GM06990 (cell line): ENCODE measurements at regions not wholly inside any gene's neighbourhood (a gene's known extent, or its start where the extent isn't known, plus 50 kb on each side); places are given as distances from the start of the nearest gene placed in this dataset.

Experiments used
- DNase-seq: peaks from one replicate; pipeline ENCODE4 v3.0.0-alpha.2; 2011; ENCODE audit not compliant: insufficient read length; ENCODE audit errors: extremely low read depth
- H3K27me3 ChIP-seq: replicated peaks from 2 replicates; pipeline ENCODE4 v1.6.0; 2011; ENCODE audit warnings: low read length; ENCODE audit not compliant: control insufficient read depth, insufficient read depth
- H3K36me3 ChIP-seq: 2 replicates; pipeline ENCODE4 v1.5.1; 2011; ENCODE audit warnings: low read length; ENCODE audit not compliant: control insufficient read depth, insufficient read depth
- H3K4me3 ChIP-seq: replicated peaks from 2 replicates; pipeline ENCODE4 v1.5.1; 2011; ENCODE audit warnings: low read depth, mild to moderate bottlenecking, control low read depth, low read length
- TF ChIP-seq, protein P1 (sequence below): IDR thresholded peaks from 2 replicates; pipeline ENCODE4 v1.5.1; 2011; ENCODE audit warnings: low read length, control low read depth, mild to moderate bottlenecking, inconsistent platforms; ENCODE audit not compliant: insufficient read depth, poor library complexity, severe bottlenecking

DNA sequence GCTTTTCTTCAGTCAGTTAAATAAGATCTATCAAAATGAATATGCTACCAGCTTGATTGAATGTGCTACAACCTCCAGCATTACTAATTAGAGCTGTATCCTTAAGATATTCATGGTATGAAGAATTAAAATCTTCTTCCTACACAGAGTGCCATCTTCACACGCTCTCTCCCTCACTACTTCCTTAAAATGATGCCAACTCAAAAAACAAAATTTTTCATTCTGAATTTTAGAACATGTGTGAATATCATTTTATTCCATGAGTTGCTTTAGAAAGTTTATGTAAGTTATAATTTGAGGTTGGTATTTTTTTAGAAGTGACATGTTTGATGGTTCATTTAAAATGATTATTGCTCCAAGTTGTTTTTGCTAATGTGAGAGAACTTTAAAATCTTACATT is 407.5 kb upstream of the CELF2 start:
- no peak for DNase-seq
- H3K27me3 ChIP-seq: no peaks in the 10 kb centered on the region
- H3K36me3 ChIP-seq: no peaks in the 10 kb centered on the region
- TF ChIP-seq, protein P1, sequence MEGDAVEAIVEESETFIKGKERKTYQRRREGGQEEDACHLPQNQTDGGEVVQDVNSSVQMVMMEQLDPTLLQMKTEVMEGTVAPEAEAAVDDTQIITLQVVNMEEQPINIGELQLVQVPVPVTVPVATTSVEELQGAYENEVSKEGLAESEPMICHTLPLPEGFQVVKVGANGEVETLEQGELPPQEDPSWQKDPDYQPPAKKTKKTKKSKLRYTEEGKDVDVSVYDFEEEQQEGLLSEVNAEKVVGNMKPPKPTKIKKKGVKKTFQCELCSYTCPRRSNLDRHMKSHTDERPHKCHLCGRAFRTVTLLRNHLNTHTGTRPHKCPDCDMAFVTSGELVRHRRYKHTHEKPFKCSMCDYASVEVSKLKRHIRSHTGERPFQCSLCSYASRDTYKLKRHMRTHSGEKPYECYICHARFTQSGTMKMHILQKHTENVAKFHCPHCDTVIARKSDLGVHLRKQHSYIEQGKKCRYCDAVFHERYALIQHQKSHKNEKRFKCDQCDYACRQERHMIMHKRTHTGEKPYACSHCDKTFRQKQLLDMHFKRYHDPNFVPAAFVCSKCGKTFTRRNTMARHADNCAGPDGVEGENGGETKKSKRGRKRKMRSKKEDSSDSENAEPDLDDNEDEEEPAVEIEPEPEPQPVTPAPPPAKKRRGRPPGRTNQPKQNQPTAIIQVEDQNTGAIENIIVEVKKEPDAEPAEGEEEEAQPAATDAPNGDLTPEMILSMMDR: no peak
- H3K4me3 ChIP-seq: no peak overlapping the region

DNA sequence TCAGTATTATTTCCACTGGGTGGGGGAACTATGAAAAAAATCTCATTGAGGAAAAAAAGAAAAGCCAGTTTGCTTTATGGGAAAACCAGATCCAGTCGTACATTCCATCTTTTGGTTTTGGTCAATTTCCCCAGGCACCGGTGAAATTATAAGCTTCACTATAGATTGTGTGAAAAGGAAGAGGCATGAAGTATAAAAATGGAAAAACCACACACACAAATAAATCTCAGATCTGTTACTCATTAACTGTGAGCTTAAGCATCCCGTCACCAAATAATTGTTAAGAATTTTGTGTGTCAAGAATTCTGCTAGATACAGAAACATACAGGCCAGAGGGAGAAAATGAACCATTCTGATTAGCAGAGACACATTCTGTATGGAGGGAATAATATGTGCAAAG is 405.5 kb upstream of the CELF2 start:
- DNase-seq: no peak
- H3K27me3 ChIP-seq: no peaks in the 10 kb centered on the region
- no peak overlapping the region for H3K4me3 ChIP-seq
- TF ChIP-seq, protein P1: no peak
- no peaks in the 10 kb centered on the region for H3K36me3 ChIP-seq

DNA sequence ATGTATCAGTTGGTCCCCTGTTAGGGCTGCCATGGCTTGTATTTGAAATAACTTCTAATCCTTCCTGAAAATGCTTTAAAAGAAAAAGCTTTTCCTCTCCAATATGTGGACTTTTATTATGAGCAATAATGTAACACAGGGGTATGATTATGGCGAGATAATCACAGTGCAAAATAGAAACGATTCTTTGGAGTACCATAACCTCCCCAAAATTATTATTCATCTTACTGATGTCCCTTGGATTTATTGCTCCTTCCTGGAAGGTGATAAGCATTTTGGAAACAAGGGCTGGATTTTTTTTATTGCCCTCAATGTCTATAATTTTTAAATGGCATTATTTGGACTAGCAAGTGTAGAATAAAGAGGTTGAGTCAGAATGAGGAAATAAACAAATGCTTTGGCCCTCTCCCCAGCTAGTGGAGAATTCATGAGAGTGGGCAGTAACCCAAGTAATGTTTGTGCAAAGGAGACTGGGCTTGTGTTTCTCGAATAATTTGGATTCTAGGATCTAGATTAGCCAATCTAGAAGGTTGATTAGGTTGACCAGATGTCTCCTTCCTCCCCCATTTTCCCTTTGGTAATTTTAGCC is 403.9 kb upstream of the CELF2 start:
- Histone ChIP-seq H3K4me3 (no peak overlapping the region), H3K27me3 (no peaks in the 10 kb centered on the region), H3K36me3 (no peaks in the 10 kb centered on the region)
- TF ChIP-seq, protein P1: no peak
- no peak for DNase-seq

DNA sequence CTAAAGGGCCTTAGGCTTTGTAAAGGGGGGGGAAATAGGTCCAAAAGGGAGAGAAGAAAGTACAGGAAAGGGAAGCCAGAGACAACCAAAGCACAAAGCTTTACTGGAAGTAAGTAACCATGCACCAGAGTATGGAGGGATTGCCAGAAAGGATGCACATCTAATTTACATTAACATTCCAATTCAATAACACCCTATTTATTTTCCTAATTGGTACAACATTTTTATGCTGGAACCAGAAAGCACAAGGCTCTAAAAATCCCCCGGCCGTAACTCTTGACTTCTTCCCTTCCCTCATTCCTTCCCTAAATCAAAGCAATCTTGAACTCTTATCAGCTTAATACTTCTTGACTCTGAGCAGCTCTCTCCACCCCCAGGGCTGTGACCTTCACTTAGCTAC is 400.0 kb upstream of the CELF2 start:
- TF ChIP-seq, protein P1: no peak
- H3K4me3 ChIP-seq: no peak overlapping the region

DNA sequence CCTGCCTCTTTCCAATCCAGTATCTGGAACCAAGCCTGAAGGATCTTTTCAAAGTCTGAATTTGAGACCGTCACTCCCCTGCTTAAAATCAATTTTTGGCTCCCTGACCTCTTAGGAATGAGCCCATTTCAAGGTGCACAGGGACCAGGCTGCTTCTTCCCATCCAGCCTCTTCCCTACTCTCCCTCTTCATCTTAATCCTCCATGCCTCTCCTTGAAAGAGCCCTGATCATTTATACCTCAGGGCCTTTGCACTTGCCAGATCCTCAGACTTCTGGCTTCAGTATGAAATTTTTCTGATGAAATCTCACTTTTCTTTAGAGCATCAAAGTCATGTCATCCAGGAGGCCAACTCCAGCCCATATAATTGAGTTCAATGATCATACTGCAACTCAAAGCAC is 399.5 kb upstream of the CELF2 start:
- TF ChIP-seq, protein P1: no peak
- Histone ChIP-seq H3K27me3 (no peaks in the 10 kb centered on the region), H3K36me3 (no peaks in the 10 kb centered on the region), H3K4me3 (no peak overlapping the region)
- DNase-seq: no peak

More for the DNA sequence above, 400.0 kb upstream of the CELF2 start:
- H3K36me3 ChIP-seq: no peaks in the 10 kb centered on the region
- no peaks in the 10 kb centered on the region for H3K27me3 ChIP-seq
- DNase-seq: no peak
